Endothelial cell of umbilical vein (primary cell): ENCODE measurements at regions not wholly inside any gene's neighbourhood (a gene's known extent, or its start where the extent isn't known, plus 50 kb on each side); places are given as distances from the start of the nearest gene placed in this dataset.

Experiments
- BruUV-seq: library from RNA; stranded (reverse); fragments of 400-500 nt; replicated peaks from 2 replicates; lab custom pipeline; 2021; lab: Mats Ljungman, UMichigan
- CTCF ChIA-PET: fragments of 300-600, 350-600 bp; sonication (Branson Sonifier 250); formaldehyde crosslinking; loops from one replicate; lab custom pipeline; 2021; ENCODE audit warnings: antibody characterized with exemption, inconsistent platforms; lab: Charles Lee
- POLR2A ChIA-PET: fragments of 300-600, 350-600 bp; sonication (Branson Sonifier 250); formaldehyde crosslinking; loops from one replicate; lab custom pipeline; 2021; ENCODE audit warnings: antibody characterized with exemption, inconsistent platforms; lab: Charles Lee
- DNase-seq: peaks from one replicate; pipeline ENCODE4 v3.0.0-alpha.2; 2011; ENCODE audit warnings: low read depth, low spot score
- FAIRE-seq: peaks from 2 replicates; lab custom pipeline; 2011; peaks lifted over from hg19 to GRCh38; lab: Jason Lieb, UNC
- H2AFZ ChIP-seq: 2 replicates; pipeline ENCODE4 v1.6.0; 2012; ENCODE audit warnings: low read depth, low read length, control low read depth, inconsistent platforms
- H3K27ac ChIP-seq: 2 replicates; pipeline ENCODE4 v1.5.1; 2011; ENCODE audit warnings: low read depth, mild to moderate bottlenecking, control low read depth, low read length, moderate library complexity; ENCODE audit not compliant: insufficient read depth
- H3K27me3 ChIP-seq, 2 experiments: 2 replicates each; pipeline versions ENCODE4 v1.6.0 to v1.6.1; 2011; ENCODE audit warnings: low read length in 2 of 2, mixed read lengths in 1 of 2; ENCODE audit not compliant: control insufficient read depth in 2 of 2, insufficient read depth in 2 of 2
- H3K36me3 ChIP-seq, 2 experiments: 2 replicates in 1 of 2; 3 replicates in 1 of 2; pipeline ENCODE4 v1.5.1; 2011; ENCODE audit warnings: low read length in 2 of 2, mild to moderate bottlenecking in 1 of 2, moderate library complexity in 1 of 2; ENCODE audit not compliant: control insufficient read depth in 2 of 2, insufficient read depth in 2 of 2; ENCODE audit errors: extremely low read depth in 1 of 2
- H3K4me1 ChIP-seq: 3 replicates; pipeline ENCODE4 v1.5.1; 2011; ENCODE audit warnings: mild to moderate bottlenecking, low read length; ENCODE audit not compliant: control insufficient read depth, insufficient read depth; ENCODE audit errors: extremely low read depth
- H3K4me2 ChIP-seq: 2 replicates; pipeline ENCODE4 v1.6.1; 2011; ENCODE audit warnings: low read length, control low read depth, mixed read lengths; ENCODE audit not compliant: insufficient read depth
- H3K4me3 ChIP-seq, 3 experiments: fragments of 200-600 bp in 1 of 3; sonication (generic), shearing (Covaris generic) in 1 of 3; replicated peaks in 1 of 3; 2 replicates each; pipeline ENCODE4 v1.5.1; 2011 to 2016; ENCODE audit warnings: control low read depth in 3 of 3, low read length in 3 of 3, mild to moderate bottlenecking in 2 of 3, inconsistent platforms in 1 of 3, low read depth in 1 of 3, moderate library complexity in 1 of 3; ENCODE audit not compliant: insufficient read depth in 1 of 3
- H3K79me2 ChIP-seq: 2 replicates; pipeline ENCODE4 v1.6.0; 2012; ENCODE audit warnings: low read length, inconsistent platforms; ENCODE audit not compliant: control insufficient read depth, insufficient read depth
- H3K9ac ChIP-seq: replicated peaks from 2 replicates; pipeline ENCODE3; 2011; ENCODE audit warnings: low read length, control low read depth; ENCODE audit not compliant: insufficient read depth; ENCODE audit errors: extremely low read depth
- H3K9me1 ChIP-seq: replicated peaks from 3 replicates; pipeline ENCODE4 v1.6.0; 2011; ENCODE audit warnings: mild to moderate bottlenecking, low read length; ENCODE audit not compliant: control insufficient read depth, insufficient read depth; ENCODE audit errors: extremely low read depth
- H3K9me3 ChIP-seq: replicated peaks from 2 replicates; pipeline ENCODE4 v1.5.1; 2012; ENCODE audit warnings: low read length, inconsistent platforms; ENCODE audit not compliant: control insufficient read depth, insufficient read depth
- H4K20me1 ChIP-seq: replicated peaks from 2 replicates; pipeline ENCODE3; 2011; ENCODE audit warnings: mild to moderate bottlenecking, low read length; ENCODE audit not compliant: control insufficient read depth, insufficient read depth; ENCODE audit errors: extremely low read depth
- CTCF ChIP-seq, 2 donors: IDR thresholded peaks; 1 replicate in 1 of 2; 2 replicates in 1 of 2; pipeline ENCODE4 v1.5.1; 2011; ENCODE audit warnings: low read length in 2 of 2, mild to moderate bottlenecking in 2 of 2, moderate library complexity in 2 of 2, control low read depth in 1 of 2, inconsistent platforms in 1 of 2, low read depth in 1 of 2; ENCODE audit not compliant: insufficient read depth in 1 of 2; ENCODE audit errors: extremely low read depth in 1 of 2
- EZH2 ChIP-seq: IDR thresholded peaks from 2 replicates; pipeline ENCODE4 v1.6.1; 2012; ENCODE audit warnings: borderline replicate concordance, low read depth, mild to moderate bottlenecking, moderate library complexity, low read length, inconsistent platforms; ENCODE audit not compliant: severe bottlenecking
- FOS ChIP-seq: IDR thresholded peaks from 2 replicates; pipeline ENCODE4 v1.6.1; 2011; ENCODE audit warnings: mild to moderate bottlenecking, low read length, moderate library complexity, borderline replicate concordance; ENCODE audit not compliant: insufficient read depth
- GATA2 ChIP-seq: IDR thresholded peaks from 2 replicates; pipeline ENCODE4 v1.7.0; 2011; ENCODE audit warnings: low read depth, mild to moderate bottlenecking, moderate library complexity, mixed read lengths, low read length; ENCODE audit not compliant: insufficient read length, insufficient read depth
- JUN ChIP-seq: IDR thresholded peaks from 2 replicates; pipeline ENCODE4 v1.6.1; 2011; ENCODE audit warnings: borderline replicate concordance, low read depth; ENCODE audit not compliant: insufficient read length, insufficient read depth
- MAX ChIP-seq: IDR thresholded peaks from 2 replicates; pipeline ENCODE4 v1.6.1; 2011; ENCODE audit not compliant: insufficient read depth, insufficient read length
- MYC ChIP-seq: IDR thresholded peaks from one replicate; pipeline ENCODE4 v1.6.1; 2011; ENCODE audit warnings: mild to moderate bottlenecking, low read depth, low read length
- POLR2A ChIP-seq: IDR thresholded peaks from 2 replicates; pipeline ENCODE4 v1.6.1; 2012; ENCODE audit warnings: low read depth, mild to moderate bottlenecking, control low read depth, low read length
- POLR2AphosphoS5 ChIP-seq: IDR thresholded peaks from 2 replicates; pipeline ENCODE4 v1.6.1; 2012; ENCODE audit warnings: low read depth, mild to moderate bottlenecking, control low read depth, low read length, moderate library complexity; ENCODE audit not compliant: insufficient read depth
- dilution Hi-C: fragments of 300-500 bp; cut with MboI; formaldehyde crosslinking; loops from one replicate; pipeline ENCODE4 v1.15.0; 2019; ENCODE audit warnings: low sequenced_read_pairs; ENCODE audit not compliant: extremely low pct_ligation_motif_present
- intact Hi-C: fragments of 100-400 bp; cut with micrococcal nuclease; formaldehyde crosslinking; loops from one replicate; pipeline ENCODE4 v1.10.0; 2022

- no TSS peak for BruUV-seq
- Histone ChIP-seq H3K4me2 (no peak overlapping the region), H3K36me3 (no peaks in the 10 kb centered on the region), H4K20me1 (no peaks in the 10 kb centered on the region), H3K9ac (no peak overlapping the region), H3K9me3 (no peaks in the 10 kb centered on the region), H3K4me3 (no peak overlapping the region), H3K4me1 (no peaks in the 10 kb centered on the region), H2AFZ (no peak overlapping the region), H3K27ac (no peak overlapping the region), H3K9me1 (no peaks in the 10 kb centered on the region), H3K27me3 (no peaks in the 10 kb centered on the region), H3K79me2 (no peaks in the 10 kb centered on the region)
- dilution Hi-C loops = no loop called here
- ChIA-PET POLR2A (no interaction called here), CTCF (no interaction called here)
- TF ChIP-seq CTCF (IDR thresholded peaks at IDR 0.05; ENCODE audit: extremely low read depth in 1 of 2, insufficient read depth in 1 of 2, low read depth in 1 of 2, low read length in 2 of 2) (no peak), GATA2 (no peak), POLR2AphosphoS5 (no peak), EZH2 (no peak), MYC (no peak), POLR2A (no peak), JUN (no peak), MAX (no peak), FOS (no peak)
- DNase-seq (no peak), FAIRE-seq (no peak)
- intact Hi-C loops = no loop called here
These were observed 148.8 kb downstream of the HNRNPD start for GRCh38 chr4:82225030-82225429.
